Right kidney (tissue), 1 donor: ENCODE measurements at regions not wholly inside any gene's neighbourhood (a gene's known extent, or its start where the extent isn't known, plus 50 kb on each side); places are given as distances from the start of the nearest gene placed in this dataset.
A peak's percentile ranks its signal among the peaks of the same experiment; 100 is the strongest.
"Not testable (repeated sequence)": the region's sequence is repeated elsewhere in the genome, so short reads cannot be mapped to it uniquely, and the experiment has no call there.

Source experiments
- DNase-seq: peaks from one replicate; pipeline ENCODE4 v3.0.0-alpha.2; 2016

DNA sequence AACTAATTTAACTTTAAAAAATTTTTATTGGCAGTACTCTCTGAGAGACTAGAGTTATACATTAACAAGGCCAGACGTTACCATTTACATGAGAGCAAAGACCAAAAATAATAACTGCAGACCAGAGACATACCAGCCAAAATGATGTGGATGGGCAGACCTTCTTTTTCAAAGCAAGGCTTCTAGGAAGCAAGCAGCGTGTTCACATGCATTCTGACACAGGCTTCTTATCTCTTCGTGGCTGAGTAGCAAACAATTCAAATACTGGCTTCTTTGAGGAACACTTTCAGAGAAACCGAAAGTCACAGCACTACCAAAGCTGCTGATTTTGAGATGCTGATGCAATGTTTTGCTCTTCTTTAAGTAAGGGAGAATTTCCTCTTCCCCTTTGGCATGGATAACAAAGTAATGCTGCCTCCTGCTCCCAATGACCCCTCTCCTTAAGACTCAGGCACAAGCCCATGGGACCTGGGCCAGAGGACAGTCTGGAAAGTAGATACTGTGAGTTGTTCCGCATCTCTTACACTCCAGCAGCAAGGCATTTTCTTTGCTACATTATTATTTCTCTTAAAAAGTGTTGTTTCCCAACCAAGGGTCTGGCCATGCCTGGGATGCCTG lies 181.9 kb downstream of the MREG start:
- DNase-seq: no peak

DNA sequence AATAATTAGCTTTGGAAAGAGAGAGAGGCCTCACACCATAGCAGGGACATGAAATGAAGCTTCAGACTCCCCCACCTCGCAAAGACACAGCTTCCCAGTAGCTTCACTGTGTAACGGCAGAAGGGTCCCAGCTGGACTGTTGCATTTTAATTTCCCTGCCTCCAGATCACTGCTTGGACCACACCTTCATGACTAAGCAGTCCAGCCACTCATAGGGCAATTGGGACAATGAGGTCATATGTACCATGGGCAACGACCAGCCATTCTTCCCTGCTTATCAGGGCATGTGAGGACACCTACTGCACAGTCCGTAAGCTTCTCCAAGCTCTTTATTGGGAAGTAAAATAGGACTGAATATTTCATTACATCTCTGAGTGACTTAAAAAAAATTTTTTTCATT lies 183.0 kb downstream of the MREG start:
- DNase-seq: peak; percentile 26

DNA sequence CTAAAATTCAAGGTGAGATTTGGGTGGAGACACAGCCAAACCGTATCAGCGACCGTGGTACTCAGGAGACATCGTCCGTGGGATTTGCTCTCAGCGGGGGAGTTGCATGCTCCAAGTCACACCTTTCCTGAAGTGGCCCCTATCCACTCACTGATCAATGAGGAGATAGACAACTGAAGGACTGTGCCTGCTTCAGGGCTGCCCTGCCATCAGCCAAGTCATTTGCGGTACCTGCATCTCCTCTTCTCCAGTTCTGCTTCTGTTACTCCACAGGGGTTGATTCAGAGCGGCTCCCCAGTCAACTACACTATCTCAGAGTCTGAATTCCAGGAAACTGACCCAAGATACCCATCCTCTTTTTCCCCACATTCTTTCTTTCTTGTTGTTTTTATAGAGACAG lies 184.1 kb downstream of the MREG start:
- DNase-seq: no peak

DNA sequence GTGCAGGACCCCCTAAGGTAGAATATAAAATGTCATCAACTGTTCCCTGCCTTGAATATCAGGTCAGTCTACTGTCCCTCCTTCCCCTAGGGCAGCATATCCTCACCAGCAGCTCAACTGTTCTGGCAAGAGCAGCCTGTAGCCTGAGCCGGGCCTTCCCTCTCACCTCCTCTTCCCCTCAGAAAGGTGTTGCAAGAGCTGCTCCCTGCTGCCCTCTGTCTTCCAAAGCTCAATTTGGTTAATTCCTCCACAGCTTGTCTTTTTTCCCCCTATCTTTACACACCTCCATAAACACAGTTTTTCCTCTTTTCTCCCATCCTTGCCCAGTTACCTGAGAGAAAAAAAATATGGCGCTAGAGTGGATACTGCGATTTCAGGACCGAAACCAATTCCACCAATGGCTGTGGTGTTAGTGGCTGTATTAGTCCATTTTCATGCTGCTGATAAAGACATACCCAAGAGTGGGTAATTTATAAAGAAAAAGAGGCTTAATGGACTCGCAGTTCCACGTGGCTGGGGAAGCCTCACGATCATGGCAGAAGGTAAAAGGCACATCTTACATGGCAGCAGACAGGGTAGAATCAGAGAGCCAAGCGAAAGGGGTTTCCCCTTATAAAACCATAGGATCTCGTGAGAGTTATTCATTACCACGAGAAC lies 184.7 kb downstream of the MREG start:
- DNase-seq: no peak

DNA sequence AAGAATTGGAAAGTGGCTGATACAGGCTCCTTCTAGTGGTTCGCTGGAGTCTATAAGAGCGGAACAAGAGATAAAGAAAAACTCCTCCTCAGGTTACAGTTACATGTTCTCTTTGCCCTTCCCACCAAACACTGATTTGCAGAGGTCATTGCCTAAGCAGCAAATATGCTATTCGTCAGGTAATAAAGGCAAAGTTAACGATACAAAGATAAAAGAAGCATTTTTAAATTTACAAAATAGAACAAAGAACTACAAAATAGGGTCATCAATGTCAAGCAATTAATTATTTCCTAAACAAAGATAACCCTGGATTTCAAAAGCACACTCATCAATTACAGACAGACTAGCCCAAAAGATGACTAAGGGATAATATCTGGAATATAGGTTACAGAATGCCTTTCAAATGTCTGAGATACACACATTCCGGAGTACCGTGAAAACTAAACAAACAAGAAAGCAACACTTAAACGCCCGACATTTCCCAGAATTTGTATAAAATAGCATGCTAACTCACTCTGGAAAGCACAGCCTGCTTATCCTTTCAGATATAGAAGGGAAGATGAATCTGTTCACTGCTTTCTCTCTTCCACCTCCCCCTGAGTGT lies 186.4 kb downstream of the MREG start:
- DNase-seq: no peak

DNA sequence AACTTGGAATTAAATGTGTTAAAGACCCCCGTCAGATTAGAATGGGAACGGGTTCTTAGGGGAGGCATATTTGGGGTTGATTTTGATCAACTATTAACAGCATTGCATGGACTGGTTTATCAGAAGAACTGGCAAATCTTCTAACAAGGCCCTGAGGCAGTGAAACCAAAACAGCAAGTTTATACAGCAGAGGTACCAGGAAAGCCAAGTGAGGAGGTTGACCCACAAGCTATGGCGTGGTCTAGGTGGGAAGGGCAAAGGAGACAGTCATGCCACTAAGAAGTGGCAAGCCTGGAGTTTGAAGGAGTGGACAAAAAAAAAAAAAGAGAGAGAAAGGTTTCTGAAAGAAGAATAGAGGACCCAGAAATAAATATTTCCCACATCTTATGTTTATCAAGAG lies 187.0 kb downstream of the MREG start:
- no peak for DNase-seq

DNA sequence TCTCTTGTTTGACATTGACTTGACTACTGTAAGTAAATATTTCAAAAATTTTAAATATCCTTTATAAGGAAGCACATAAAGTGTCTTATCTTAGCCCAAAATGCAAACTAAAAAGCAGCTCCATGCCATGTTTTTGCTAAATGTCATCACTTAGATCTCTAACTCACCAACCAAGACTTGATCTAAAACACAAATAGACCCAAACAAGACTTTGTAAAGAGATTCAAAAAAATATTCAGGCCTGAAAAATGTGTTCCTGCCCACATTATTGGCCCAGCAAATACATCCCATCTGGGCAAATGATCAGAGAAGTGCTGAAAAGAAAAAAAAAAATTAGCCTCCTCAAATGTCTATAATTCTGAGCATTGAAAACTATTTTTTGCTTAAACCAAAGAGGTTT lies 187.6 kb downstream of the MREG start:
- no peak for DNase-seq

DNA sequence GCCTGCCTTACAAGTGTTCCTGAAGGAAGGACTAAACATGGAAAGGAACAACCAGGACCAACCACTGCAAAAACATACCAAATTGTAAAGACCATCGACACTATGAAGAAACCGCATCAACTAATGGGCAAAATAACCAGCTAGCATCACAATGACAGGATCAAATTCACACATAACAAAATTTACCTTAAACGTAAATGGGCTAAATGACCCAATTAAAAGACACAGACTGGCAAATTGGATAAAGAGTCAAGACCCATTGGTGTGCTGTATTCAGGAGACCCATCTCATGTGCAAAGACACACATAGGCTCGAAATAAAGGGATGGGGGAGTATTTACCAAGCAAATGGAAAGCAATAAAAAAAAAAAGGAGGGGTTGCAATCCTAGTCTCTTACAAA lies 192.1 kb downstream of the MREG start:
- not testable (repeated sequence) for DNase-seq

DNA sequence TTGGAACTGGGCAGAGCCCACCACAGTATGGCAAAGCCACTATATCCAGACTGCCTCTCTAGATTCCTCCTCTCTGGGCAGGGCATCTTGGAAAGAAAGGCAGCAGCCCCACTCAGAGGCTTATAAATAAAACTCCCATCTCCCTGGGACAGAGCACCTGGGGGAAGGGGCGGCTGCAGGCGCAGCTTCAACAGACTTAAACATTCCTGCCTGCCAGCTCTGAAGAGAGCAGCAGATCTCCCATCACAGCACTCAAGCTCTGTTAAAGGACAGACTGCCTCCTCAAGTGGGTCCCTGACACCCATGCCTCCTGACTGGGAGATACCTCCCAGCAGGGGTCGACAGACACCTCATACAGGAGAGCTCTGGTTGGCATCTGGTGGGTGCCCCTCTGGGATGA lies 193.6 kb downstream of the MREG start:
- not testable (repeated sequence) for DNase-seq

DNA sequence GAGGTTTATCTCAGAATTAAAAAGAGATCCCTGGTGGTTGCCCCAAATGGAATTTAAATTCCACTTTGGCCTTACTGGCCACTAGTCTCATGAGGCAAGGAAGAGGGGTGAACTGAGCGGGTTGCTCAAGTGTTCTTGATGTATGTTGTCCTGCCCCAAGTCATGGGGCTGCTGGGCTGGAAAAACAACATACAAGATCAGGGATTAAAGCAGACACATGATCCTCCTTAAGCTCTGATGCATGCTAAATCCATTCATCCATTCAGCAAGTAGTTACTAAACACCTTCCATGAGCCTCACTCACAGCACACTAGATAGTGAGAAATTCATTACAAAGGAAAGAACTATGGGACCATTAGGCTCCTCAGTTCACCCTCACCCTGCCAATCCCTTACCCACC lies 196.3 kb downstream of the MREG start:
- no peak for DNase-seq

DNA sequence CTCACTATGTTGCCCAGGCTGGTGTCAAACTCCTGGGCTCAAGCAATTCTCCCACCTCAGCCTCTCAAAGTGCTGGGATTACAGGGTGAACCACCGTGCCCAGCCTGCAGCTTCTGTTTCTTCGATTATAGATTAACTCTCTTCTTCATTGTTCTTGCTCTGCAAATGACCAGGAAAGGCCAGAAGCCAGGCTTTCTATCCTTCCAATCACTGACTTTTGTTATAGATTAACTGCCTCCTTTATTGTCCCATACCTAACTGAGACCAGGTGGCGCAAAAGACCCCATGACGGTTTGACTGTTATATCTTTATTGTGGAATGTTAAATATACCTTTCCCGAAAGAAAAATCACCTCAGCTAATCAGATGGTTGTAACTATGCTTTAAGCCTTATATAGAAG lies 196.9 kb downstream of the MREG start:
- DNase-seq: no peak

DNA sequence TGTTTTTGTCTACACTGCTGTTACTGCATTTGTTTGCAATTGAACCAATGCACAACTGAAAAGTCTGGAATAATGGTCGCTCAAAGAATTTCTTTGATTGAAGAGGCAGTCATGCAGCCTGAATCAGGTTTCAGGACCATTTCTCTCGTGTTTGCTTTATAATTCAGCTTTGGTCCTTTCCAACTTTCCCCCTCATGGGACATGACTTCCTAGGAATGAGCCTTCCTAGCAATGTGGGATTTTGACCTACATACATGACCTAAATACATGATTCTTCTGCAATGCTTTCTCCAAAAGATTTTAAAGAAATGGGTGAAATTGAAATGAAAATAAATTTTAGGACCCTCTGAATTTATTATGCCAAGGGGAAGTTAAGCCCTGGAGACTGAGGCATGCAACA lies 197.4 kb downstream of the MREG start:
- DNase-seq: no peak

DNA sequence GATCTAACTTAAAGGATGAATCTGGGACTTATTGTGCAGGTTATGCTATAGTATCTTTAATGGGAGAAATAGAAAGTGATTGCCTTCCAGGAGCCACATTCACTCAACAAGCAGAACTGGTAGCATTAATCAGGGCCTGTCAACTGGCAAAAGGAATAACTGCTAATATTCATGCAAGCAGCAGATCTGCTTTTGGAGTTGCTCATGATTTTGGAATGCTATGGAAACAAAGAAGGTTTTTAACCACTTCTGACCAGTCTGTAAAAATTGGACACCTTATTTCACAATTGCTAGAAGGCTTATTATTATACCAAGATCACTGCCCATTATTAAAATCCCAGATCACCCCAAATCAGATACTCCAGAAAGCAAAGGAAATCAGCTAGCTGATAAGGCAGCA lies 200.4 kb downstream of the MREG start:
- DNase-seq: no peak

DNA sequence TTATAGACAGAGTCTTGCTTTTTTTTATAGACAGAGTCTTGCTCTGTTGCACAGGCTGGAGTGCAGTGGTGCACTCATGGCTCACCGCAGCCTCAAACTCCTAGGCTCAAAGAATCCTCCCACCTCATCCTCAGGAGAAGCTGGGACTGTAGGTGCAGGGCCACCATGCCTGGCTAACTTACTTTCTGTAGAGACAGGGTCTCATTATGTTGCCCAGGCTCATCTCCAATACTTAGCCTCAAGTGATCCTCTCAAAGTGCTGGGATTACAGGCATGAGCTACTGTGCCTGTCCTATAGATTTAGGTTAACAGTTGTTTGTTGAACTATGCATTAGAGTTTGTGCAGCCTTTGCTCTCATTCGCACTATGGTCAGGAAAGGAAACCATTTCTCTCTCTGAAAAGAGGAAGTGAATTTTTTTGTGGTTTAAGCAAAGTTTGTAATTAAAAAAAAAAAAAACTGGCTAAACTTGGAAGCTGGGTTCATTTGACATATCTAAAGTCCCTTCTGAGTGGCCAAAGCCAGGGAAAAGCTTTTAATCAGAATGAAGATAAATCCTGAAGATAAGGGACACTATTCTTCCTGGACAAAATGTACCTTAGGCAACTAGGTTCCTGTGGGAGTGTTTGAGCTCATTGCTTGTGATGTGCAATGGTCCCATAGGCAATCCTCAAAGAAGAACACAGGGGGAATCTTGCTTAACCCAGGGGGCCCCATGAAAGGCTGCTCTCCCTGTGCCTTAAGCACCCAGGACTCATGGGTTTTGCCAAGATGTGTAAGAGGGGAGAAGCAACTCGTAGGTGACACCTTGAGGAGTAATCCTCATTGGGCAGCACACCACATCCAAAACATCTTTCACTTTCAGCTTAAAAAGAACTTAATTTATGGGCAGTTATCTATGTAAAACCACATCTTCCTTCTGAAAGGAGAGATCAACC lies 201.7 kb downstream of the MREG start:
- DNase-seq: no peak

DNA sequence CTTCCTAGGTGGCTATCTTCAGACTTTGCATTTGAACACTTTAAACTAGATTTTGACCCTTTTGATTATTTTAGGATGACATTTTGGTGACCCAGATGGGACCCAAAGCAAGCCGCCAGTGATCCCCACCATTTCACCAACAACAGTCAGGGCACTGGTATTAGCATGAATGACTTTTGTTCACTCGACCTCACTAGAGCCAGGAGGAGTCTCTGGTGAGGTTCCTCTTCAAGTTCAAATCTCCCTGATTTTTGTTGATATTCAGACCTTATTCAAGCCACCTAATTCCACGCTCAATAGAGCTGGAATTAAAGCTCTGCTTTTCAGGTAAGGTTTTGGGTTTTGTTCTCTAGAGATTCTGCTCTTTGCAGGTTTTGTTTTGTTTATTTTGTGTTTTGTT lies 202.3 kb downstream of the MREG start:
- no peak for DNase-seq

DNA sequence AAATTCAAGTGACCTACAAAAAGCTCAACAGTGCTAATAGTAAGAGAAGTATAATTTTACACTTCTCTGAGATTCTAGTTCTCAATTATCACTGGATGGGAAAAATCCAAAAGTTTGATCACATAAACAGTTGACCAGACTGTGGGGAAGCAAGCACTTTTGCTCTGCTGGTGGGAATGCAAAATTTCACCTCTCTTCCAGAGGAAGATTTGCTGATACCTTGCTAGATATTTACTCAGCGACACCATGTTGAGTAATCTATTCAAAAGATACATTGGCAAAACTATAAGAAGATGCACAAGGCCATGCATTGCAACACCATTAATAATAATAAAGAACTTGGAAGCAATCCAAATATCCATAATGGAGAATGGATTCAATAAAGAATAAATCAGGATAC lies 204.4 kb downstream of the MREG start:
- DNase-seq: no peak

DNA sequence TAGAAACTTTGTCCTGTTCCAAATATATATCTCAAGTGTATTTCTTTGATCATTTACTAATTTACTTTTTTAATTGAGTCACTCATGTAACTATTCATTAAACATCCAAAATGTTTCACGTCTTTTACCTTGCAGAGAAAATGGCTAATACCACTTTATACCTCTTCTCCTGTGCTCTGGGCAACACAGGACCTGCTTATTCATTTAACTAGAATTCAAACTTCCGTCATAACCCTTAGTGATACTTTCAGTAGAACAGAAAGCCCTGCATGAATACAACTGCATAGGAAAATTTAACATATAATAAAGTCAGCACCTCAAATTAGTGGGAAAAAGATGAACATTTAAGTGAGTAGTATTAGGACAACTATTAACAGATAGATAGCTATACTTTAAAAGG lies 205.2 kb downstream of the MREG start:
- DNase-seq: no peak

DNA sequence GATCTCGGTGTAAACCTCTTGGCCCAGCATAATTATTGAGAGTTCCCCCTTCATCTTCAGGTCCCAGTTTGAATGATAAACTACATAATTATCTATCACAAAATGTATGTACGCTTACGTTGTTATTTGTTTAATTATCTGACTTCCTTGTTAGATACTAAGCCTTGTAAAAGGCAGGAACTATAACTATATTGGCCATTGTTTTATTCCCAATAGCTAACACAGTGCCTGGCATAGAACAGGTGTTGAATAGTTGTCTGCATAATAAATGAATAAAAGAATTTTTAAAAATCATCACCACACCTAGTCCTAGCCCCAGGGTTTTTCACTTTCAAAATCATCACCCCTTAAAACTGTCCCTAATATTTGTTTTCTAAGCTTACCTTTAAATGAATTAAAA lies 207.9 kb downstream of the MREG start:
- no peak for DNase-seq

DNA sequence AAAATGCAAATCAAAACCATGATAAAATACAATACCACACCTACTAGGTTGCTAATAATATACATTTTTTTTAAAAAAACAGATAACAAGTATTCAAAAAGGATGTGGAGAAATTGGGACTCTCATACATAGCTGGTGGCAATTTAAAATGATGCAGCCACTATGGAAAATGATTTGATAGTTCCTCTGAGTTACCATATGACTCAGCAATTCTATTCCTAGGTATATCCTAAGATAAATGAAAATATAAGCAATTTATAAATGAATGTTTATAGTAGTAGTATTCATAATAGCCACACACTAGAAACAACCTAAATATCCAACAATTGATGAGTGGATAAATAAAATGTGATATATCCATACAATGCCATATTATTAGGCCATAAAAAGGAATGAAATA lies 210.2 kb downstream of the MREG start:
- DNase-seq: no peak

DNA sequence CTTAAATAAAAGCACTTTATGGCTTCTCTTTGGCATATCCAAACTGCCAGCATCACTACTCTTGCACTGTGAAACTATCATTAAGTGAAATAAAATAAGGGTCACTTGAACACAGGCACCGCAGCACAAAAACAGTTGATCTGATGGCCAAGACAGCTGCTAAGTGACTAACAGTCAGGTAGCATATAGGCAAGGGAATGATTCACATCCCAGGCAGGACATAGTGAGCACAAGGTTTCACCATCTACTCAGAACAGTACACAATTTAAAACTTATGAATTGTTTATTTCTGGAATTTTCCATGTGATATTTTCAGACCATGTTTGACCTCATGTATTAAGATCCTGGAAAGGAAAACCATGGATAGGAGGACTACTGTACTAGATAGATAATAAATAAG lies 214.2 kb downstream of the MREG start:
- no peak for DNase-seq

DNA sequence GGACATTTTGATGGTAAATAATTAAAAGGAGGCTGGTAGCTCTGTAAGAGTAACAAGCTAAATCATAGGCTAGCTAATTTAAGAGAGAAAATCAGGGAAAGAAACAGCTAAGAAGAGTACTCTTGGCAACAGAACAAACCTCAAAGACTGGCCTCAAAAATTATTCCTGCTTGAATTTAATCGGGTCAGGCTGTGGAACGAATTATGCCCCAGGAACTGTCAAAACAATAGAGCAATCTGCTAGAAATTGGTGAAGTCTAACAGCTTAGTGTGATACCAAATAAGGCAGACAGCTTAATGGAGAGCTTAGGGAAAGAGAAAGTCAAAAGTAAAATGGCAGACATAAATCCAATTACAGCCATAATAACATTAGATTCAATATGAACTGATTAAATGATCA lies 215.7 kb downstream of the MREG start:
- DNase-seq: no peak

DNA sequence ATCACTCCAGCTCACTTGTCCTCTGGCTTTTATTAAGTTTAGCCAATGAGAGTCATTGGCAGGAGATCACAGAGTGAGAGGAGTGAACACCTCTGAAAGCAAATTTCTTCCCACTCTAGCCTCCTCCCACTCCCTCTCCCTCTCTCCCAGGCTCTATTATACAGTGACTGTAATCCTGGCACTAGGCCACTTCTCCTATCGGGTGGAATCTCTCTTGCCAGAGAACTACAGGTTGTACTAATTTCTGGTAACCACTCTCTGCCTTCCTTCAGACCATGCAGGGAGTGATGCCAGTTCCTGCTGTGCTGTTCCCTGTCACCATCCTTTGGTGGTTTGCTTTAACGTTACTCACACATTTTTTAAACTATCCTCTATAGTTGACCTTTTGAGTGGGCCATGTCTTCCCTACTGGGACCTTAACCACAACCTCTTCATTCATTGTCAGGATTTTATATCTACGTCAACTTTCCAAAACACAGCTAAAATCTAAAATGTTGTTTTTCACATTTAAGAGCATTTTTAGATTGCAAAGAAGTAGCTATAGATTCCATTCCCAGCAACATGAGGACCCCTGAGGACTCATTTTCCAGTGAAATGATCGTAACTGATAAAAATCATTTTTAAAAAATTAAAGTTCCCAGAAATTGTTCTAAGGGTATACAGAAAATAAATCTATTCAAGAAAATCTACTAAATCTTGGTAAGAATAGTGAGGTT lies 217.1 kb downstream of the MREG start:
- DNase-seq: no peak
